ENCODE measurements at regions not wholly inside any gene's neighbourhood (a gene's known extent, or its start where the extent isn't known, plus 50 kb on each side); places are given as distances from the start of the nearest gene placed in this dataset.

- TF ChIP-seq CTCF (IDR thresholded peaks at IDR 0.05) = no peak
- no peak for TF ChIP-seq POLR2A (IDR thresholded peaks at IDR 0.05)
Observed at GRCh38 chr10:129320340-129320739, 146.7 kb upstream of the MGMT start.

All from sigmoid colon (tissue), 3 donors.